LoVo (cell line): ENCODE measurements at regions not wholly inside any gene's neighbourhood (a gene's known extent, or its start where the extent isn't known, plus 50 kb on each side); places are given as distances from the start of the nearest gene placed in this dataset.
"Not testable (repeated sequence)": the region's sequence is repeated elsewhere in the genome, so short reads cannot be mapped to it uniquely, and the experiment has no call there.

Experiments
- DNase-seq: peaks from one replicate; pipeline ENCODE4 v3.0.0-alpha.2; 2016; ENCODE audit warnings: low spot score

DNA sequence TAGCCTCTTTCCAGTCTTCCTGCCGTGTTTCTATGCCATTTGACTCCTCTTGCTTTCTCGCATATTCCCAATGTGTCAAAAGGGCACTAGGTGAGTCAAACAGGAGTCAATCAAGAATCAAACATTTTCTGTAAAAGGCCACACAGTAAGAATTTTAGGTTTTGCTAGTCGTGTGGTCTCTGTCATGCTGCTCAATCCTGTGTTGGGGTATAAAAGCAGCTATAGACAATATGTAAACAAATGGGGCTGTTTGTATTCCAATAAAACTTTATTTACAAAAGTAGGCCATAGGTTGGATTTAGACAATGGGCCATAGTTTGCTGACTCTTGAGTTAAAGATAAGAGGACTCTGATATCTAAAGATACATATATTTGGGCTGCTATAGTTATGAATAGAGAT is 235.4 kb upstream of the BTBD3 start:
- DNase-seq = no peak

DNA sequence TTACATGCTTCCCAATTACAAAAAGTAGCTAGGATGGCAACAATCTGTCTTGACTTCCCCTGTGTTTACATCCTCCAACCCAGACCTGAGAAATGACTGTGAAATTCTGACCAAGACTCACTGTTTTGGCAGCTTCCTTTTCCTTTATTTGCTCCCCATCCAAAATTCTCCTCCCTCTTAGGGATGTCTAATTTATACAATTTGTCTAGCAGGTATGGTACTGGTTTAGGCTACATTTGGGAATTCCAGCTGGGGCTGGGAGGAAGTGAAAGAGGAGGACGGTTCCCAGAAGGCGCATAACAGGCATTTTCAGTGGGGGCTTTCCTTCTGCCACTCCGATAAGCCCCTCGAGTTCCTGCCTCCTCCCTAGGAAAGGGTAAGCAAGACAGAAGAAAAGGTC is 231.5 kb upstream of the BTBD3 start:
- no peak for DNase-seq

DNA sequence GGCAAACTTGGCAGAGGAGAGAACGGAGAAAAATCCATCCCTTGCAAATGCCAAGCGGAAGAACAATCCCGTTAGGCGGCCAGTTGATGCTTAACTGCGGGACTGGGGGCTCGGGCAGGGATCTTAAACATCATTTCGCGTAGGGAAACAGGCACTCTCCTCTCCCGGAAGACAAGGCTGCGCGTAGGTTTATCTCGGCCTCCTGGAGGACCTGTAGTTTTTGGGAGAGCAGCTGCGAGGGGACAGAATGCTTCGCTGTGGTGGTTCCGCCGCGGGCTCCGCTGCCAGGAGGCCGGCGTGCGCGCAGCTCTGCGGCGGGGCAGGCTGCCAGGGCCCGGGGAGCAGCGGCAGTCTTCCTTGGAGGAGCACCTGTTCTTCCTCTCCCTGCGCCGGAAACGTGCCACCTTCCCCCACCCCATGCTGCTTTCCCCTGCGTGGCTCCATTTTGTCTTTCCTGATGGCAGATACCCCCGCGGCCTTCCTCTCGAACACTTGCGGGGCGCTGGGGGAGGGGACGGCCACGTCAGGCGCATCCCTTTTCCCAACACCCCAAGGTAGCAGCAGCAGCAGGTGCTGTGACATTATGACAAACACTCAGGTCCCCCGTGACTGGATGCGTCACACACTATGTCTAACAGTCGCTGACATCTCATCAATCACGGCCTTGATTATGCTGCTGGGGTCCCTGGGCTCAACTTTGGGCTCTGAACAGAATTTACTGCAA is 230.7 kb upstream of the BTBD3 start:
- no peak for DNase-seq

GRCh38 chr20:11687546-11688292 is 230.0 kb upstream of the BTBD3 start:
- peak; percentile 83 for DNase-seq

DNA sequence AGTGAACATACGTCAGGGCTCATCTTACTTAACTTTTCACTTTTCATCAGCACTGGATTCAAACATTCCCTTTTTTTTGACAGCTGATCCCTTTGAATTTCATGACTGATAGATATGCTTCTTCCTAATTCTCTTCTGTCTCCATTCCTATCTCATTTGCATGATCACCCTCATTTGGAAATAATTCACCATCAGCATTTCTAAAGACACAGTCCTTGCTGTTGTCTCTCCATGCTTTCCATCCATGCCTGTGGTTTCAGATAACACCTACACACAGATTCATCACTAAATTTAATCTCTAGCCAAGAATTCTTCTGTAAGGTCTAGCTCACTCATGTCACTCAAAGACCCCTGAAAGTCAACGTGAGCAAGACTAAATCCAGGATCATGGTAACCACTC is 228.4 kb upstream of the BTBD3 start:
- DNase-seq = no peak

- no peak for DNase-seq
Observed at GRCh38 chr20:11691766-11692165, 225.9 kb upstream of the BTBD3 start.

DNA sequence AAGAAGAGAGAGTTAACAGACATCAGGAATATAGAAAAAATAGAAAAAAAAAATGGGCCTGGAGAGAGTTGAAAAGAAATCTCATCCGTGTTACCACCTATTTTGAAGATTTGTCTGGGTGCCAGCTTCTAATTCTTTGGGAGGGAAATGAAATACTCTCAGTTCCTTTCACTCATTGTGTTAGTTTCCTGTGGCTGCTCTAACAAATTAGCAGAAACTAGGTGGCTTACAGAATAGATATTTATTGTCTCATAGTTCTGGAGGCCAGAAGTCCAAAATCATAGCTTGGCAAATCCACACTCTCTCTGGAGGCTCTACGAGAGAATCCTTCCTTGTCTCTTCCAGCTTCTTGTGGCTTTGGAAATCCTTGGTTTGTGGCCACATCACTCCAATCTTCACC is 225.1 kb upstream of the BTBD3 start:
- DNase-seq = no peak

GRCh38 chr20:11694467-11694866 is 223.2 kb upstream of the BTBD3 start:
- no peak for DNase-seq

DNA sequence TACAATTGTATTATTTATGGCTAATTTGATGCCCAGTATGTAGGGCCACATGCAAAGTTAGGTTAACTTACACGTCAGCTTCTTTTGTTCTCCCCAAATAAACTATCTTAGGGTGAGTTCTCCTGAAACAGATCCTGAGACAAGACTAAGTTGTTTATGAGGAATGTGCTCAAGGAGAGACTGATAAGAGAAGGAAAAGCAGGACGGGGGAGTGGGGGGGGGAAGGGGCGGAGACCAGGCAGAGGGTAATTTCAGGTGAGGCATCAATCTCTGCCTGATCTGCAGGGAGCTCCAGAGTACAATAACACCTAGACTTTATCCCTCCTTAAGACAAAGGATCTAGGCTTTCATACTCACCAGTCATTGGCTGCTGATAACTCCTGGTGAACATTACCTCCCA is 220.6 kb upstream of the BTBD3 start:
- DNase-seq = no peak

DNA sequence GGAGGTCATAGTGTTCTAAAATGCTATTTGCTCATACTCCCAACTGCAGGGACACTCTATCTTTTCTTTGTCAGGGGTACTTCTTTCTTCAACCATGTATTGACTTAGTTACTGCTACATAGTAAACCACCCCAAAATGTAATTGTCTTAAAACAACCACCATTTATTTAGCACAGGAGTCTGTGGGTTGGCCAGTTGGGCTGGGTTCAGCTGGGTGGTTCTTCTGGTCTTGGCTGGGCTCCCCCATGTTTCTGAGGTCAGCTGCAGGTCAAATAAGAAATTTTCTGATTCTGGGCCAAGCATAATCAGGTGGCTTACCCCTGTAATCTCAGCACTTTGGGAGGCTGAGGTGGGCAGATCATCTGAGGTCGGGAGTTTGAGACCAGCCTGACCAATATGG is 220.0 kb upstream of the BTBD3 start:
- no peak for DNase-seq

DNA sequence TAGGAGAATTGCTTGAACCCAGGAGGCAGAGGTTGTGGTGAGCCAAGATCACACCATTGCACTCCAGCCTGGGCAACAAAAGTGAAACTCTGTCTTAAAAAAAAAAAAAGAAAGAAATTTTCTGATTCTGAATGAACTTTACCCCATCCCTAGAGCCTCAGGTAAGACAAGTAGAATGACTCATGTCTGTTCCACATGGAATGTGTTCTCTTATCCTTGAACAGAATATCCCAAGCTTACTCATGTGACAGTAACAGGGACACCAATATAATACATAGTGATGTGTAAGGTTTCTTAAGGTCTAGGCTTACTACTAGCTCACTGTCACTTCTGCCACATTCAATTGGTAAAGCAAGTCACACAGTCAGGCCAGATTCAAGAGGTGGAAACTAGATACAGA is 219.6 kb upstream of the BTBD3 start:
- peak; percentile 41 for DNase-seq

DNA sequence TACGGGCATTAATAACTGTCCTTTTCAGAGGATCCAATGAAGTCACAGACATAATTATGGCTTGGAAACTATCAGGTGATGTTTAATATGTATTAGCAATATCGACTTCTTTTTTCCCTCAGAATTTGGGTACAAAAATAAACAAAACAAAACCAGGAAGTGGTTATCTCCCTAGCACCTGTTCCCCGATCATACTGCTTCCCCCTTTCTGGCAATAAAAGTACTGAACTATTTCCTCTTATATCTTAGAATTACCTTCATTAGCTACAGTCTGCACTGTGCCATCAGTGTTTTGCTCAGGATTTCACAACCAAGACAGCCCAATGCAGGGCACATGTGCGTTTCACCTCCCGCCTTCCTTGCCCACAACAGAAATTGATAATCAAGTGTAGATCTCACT is 216.9 kb upstream of the BTBD3 start:
- no peak for DNase-seq

GRCh38 chr20:11702721-11703518 is 214.8 kb upstream of the BTBD3 start:
- DNase-seq = no peak

DNA sequence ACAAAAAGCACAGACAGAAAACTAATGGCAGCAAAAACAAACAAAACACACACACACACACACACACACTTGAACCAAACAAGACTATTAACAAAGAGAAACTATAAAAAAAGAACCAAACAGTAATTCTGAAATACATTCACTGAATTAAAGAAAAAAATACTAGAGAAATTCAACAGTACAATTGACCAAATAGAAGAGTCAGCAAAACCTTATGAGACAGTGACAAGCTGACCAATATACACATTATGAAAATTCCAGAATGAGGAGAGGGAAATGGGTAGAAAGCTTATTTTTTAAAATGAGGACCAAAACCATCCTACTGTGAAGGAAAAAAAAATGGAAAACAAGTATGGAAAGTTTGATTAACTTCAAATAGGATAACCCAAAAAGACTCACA is 212.2 kb upstream of the BTBD3 start:
- DNase-seq = no peak

GRCh38 chr20:11708223-11708622 is 209.5 kb upstream of the BTBD3 start:
- not testable (repeated sequence) for DNase-seq

- DNase-seq = no peak
Observed at GRCh38 chr20:11711214-11711613, 206.5 kb upstream of the BTBD3 start.

- DNase-seq = no peak
Observed at GRCh38 chr20:11712639-11713160, 205.0 kb upstream of the BTBD3 start.

GRCh38 chr20:11714886-11715285 is 202.8 kb upstream of the BTBD3 start:
- no peak for DNase-seq

- peak; percentile 20 for DNase-seq
Observed at GRCh38 chr20:11716239-11716944, 201.3 kb upstream of the BTBD3 start.

DNA sequence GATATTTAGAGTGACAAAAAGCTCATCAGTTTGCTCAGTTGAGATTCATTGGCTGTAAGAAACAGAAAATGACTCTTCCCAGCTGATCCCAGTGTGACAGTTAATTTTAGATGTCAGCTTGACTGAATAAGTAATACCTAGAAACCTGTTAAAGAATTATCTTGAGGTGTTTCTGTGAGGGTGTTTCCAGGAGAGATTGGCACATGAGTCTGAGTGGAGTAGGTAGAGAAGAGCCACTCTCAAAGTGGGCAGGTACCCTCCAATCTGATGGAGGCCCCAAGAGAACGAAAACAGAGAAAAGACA is 200.8 kb upstream of the BTBD3 start:
- DNase-seq = no peak

GRCh38 chr20:11717562-11717961 is 200.1 kb upstream of the BTBD3 start:
- no peak for DNase-seq

GRCh38 chr20:11718474-11719094 is 199.1 kb upstream of the BTBD3 start:
- no peak for DNase-seq
